Hepatocyte (in vitro differentiated cells): ENCODE measurements at regions not wholly inside any gene's neighbourhood (a gene's known extent, or its start where the extent isn't known, plus 50 kb on each side); places are given as distances from the start of the nearest gene placed in this dataset.

ENCODE experiments used
- CTCF ChIP-seq: fragments of 200-600 bp; sonication (generic); IDR thresholded peaks from 2 replicates; pipeline ENCODE4 v1.5.1; 2016; ENCODE audit warnings: antibody characterized with exemption, mild to moderate bottlenecking; ENCODE audit not compliant: poor library complexity
- EZH2 ChIP-seq: fragments of 200-600 bp; sonication (generic); IDR thresholded peaks from 2 replicates; pipeline ENCODE4 v1.6.1; 2016; ENCODE audit warnings: antibody characterized with exemption, mild to moderate bottlenecking, borderline replicate concordance
- EZH2phosphoT487 ChIP-seq: fragments of 200-600 bp; sonication (generic); IDR thresholded peaks from one replicate; pipeline ENCODE4 v1.6.1; 2018; ENCODE audit warnings: antibody characterized with exemption, mild to moderate bottlenecking, low read depth, moderate library complexity; ENCODE audit not compliant: unreplicated experiment, severe bottlenecking

- no peak for TF ChIP-seq CTCF
- no peak for TF ChIP-seq EZH2
- no peak for TF ChIP-seq EZH2phosphoT487
Observed at GRCh38 chr18:56148373-56148772, 490.0 kb downstream of the TXNL1 start.
